HG02678 (cell line): ENCODE measurements at regions not wholly inside any gene's neighbourhood (a gene's known extent, or its start where the extent isn't known, plus 50 kb on each side); places are given as distances from the start of the nearest gene placed in this dataset.

Experiments
- ATAC-seq: cut with Tn5 transposase; IDR thresholded peaks from one replicate; pipeline ENCODE4 v1.9.1; 2021; ENCODE audit warnings: mild to moderate bottlenecking, moderate library complexity; ENCODE audit not compliant: unreplicated experiment

GRCh38 chr18:75554644-75555185 lies 127.2 kb upstream of the SMIM21 start:
- ATAC-seq: no peak

- no peak for ATAC-seq
Observed at GRCh38 chr18:75554176-75554575, 126.7 kb upstream of the SMIM21 start.

DNA sequence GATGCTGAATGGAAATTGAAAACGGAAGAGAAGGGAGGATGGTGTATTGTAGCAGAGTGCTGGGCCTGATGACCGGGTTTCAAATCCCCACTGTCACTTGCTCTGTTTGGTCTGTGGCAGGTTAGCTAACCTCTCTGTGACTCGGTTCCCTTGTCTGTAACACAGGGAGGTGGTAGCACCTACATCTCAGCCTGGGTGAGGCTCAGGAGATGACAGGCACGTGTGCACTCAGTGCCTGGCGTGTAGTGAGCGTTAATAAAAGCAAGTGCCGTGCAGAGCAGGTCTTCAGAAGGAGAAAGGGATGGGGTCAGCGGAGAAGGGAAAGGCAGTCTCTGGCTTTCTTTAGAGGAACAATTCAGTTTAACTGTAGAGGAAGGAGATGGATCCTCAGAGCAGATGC lies 125.5 kb upstream of the SMIM21 start:
- ATAC-seq: no peak

- ATAC-seq: no peak
Observed at GRCh38 chr18:75551071-75551470, 123.6 kb upstream of the SMIM21 start.

DNA sequence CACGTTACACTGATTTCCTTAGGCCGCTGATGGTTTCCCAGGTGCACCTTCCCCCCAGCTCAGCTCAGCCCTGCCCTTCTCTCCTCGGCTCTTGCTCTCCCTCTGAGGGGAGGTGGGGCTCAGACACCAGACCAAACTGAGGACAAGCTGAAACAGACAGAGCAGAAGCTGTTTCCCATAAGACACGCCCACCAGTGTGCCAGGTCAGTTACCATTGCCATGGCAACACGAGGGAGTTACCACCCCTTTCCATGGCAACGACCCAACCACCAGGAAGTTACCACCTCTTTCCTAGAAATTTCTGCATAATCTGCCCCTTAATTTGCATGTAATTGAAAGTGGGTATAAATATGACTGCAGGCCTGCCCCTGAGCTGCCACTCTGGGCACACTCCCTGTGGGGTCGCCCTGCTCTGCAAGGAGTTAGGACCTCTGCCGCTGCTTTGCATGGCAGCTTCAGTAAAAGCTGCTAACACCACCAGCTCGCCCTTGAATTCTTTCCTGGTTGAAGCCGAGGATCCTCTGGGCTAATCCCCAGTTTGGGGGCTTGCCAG lies 120.9 kb upstream of the SMIM21 start:
- no peak for ATAC-seq

- no peak for ATAC-seq
Observed at GRCh38 chr18:75546964-75547363, 119.5 kb upstream of the SMIM21 start.

- no peak for ATAC-seq
Observed at GRCh38 chr18:75545189-75545588, 117.7 kb upstream of the SMIM21 start.

- ATAC-seq: no peak
Observed at GRCh38 chr18:75544496-75544895, 117.0 kb upstream of the SMIM21 start.

- no peak for ATAC-seq
Observed at GRCh38 chr18:75544051-75544481, 116.6 kb upstream of the SMIM21 start.

DNA sequence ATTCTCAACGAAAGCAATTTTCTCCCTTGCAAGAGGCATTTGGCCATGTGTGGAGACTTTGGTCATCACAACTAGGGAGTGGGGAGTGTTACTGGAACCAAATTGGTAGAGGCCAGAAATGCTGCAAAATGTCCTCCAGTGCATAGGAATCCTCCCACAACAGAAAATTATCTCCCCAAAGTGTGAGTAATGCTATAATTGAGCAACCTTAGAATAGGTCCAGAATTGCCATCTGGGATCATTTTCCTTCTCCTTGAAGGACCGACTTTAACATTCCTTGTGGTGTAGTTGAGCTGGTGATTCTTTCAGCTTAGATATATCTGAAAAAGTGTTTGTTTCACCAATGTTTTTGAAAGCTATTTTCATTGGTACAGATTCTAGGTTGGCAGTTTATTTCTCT lies 111.2 kb upstream of the SMIM21 start:
- ATAC-seq: no peak

GRCh38 chr18:75533950-75534349 lies 106.4 kb upstream of the SMIM21 start:
- no peak for ATAC-seq

DNA sequence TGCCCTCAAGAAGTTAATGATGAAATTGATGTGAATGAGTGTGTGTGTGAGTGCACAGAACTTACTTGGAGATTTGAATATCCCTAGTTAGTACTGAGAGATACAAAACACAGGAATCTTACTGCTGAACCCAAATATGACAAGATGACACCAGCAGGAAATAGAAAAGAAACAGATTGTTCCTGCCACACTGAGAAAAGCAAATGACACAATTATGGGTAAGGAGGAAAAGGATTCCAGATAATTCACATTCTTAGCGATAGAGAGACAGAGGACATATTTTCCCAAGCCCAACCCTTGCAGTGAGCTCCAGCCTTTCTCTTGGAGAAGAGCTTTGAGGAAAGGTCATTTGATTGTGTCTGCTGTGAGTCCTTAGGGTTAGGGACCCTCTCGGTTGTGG lies 105.7 kb upstream of the SMIM21 start:
- no peak for ATAC-seq

DNA sequence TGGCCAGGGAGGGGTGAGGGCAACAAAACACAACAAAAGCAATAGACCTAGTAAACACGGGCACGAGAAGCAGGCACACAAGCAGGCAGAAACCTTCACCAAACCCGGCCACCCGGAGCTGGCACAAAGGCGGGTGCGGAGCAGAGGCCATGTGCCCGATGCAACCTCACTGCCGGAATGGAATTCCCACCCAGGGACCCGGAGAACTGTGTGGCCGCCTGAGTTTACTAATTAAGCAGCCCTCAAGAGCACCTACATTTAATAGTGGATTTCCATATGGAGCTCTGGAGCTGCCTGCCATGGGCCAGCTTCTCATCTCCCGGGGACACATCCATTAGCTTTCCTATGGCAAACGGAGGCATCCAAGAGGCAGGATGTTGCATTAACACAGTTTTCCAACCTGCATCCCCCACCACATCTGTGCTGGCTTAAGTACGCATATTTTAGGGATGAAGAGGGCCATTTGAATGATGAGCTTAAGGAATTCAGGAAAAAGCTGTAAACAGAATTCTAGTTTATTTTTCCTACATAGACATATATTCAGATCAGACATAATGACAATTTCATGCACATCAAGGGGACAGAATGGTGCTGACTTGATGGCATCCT lies 104.5 kb upstream of the SMIM21 start:
- ATAC-seq: no peak

GRCh38 chr18:75531212-75531850 lies 103.8 kb upstream of the SMIM21 start:
- ATAC-seq: no peak

DNA sequence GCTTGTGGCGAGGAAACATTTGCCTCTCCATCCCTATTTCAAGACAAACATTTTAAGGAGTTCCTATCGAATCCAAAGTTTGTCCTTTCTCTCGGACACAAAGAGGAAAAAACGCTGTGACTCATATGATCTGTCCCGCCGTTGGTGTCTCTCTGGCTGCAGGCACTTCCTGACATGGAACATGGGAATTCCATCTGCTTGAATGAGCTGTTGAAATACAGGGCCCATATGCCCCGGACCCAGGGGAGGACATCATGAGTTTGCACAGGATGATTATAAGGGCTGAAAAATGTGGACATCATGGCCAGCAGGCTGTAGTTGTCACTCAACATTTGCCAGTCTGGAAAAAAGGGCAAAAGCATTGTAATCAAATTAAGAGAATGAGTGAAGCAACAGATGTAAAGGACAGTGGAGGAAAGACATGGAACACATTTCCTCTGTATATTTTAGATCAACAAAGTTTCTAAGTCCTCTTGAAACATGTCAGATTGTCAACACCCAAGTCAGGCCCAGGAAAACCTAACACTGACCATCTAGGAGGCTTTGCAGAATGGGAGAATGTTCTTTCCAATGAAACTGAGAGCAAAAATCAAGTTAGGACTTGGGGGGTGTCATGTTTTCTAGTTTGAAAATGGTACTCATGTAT lies 103.2 kb upstream of the SMIM21 start:
- no peak for ATAC-seq

DNA sequence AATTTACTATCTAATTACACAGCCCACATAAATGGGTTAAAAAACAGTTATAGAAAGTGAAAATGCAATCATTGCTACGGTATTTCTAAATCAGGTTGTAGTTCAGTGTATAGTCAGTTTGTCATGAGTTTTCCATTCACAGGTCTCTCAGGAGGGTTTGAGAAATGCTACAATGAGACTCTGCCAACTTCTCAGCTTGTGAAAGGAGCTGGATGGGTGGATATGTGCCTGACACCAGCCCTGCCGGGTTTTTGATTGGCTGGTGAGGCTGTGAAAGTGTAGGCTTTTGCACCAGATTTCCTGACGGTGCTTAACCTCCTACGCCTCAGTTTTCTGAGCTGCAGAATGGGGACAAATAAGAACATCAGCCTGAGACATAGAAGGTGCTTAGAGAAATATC lies 102.6 kb upstream of the SMIM21 start:
- ATAC-seq: no peak

DNA sequence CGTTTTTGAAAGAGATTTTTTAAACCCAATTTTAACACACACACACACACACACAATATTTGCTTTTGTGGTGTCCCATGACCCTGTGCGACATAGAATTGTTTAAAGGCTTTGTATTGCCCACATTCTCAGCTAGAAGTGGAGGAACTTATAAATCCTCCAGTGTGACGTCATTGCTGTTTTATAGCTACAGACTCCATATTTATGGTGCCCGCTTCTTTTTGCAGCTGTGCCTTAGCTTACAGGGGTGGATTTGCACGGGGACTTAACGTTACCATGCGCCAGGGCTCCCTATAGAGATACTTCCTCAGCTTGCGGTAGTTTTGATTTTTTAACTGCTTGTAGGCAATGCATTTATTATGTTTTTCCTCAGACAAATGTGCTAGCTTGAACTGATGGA lies 101.9 kb upstream of the SMIM21 start:
- ATAC-seq: no peak

- no peak for ATAC-seq
Observed at GRCh38 chr18:75527848-75528685, 100.6 kb upstream of the SMIM21 start.

DNA sequence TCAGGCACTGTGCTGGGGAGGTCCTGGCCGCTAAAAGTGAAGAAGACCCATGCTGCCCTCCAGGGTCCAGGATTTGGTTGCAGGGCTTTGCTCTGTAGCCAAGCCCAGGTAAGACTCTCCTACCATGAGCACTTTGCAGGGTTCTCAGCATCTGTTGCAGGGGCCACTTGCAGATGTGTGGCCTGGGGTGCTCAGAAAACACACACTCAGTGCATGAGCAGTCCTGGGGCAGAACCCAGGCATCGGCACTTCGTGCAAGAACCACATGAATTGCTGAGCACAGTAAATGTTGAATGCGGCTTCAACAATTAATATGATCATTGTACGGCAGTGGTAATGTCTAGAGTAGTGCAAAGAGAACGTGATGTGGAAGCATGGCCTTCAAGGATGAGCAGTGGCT lies 98.5 kb upstream of the SMIM21 start:
- ATAC-seq: no peak

GRCh38 chr18:75525331-75525730 lies 97.8 kb upstream of the SMIM21 start:
- no peak for ATAC-seq

- ATAC-seq: no peak
Observed at GRCh38 chr18:75524841-75525240, 97.3 kb upstream of the SMIM21 start.
